ENCODE measurements at regions not wholly inside any gene's neighbourhood (a gene's known extent, or its start where the extent isn't known, plus 50 kb on each side); places are given as distances from the start of the nearest gene placed in this dataset.

DNA sequence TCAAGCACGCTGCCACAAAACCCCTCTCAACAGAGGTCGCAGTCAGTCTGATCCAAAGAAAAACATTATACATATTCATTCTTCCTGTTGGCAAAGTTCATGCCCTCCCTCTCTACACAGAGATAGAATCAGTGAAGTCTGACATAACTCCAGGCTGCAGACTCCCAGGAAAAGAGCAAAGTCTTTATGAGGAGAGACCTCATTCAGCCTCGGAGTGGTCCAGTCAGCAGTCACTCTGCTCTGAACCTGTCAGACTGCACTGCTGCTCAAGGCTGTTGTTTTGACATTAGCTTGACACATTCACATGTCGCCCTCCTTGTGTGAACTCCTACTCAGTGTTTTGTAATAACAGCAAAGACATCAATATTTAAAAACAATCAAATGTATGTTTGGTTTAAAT lies 241.2 kb upstream of the G2E3 start:
- no peak for TF ChIP-seq ZNF114 (CRISPR knock-in tag; IDR thresholded peaks at IDR 0.05)
- TF ChIP-seq, protein P1, sequence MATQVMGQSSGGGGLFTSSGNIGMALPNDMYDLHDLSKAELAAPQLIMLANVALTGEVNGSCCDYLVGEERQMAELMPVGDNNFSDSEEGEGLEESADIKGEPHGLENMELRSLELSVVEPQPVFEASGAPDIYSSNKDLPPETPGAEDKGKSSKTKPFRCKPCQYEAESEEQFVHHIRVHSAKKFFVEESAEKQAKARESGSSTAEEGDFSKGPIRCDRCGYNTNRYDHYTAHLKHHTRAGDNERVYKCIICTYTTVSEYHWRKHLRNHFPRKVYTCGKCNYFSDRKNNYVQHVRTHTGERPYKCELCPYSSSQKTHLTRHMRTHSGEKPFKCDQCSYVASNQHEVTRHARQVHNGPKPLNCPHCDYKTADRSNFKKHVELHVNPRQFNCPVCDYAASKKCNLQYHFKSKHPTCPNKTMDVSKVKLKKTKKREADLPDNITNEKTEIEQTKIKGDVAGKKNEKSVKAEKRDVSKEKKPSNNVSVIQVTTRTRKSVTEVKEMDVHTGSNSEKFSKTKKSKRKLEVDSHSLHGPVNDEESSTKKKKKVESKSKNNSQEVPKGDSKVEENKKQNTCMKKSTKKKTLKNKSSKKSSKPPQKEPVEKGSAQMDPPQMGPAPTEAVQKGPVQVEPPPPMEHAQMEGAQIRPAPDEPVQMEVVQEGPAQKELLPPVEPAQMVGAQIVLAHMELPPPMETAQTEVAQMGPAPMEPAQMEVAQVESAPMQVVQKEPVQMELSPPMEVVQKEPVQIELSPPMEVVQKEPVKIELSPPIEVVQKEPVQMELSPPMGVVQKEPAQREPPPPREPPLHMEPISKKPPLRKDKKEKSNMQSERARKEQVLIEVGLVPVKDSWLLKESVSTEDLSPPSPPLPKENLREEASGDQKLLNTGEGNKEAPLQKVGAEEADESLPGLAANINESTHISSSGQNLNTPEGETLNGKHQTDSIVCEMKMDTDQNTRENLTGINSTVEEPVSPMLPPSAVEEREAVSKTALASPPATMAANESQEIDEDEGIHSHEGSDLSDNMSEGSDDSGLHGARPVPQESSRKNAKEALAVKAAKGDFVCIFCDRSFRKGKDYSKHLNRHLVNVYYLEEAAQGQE (IDR thresholded peaks at IDR 0.05; ENCODE audit: unreplicated experiment), result no peak
- no peak for TF ChIP-seq ZNF331 (CRISPR knock-in tag; IDR thresholded peaks at IDR 0.05; ENCODE audit: low read depth)
- Mint-ChIP-seq H3K4me1 (peaks cover 3% of the 10 kb centered on the region; the same call in 2 of the 3 replicates), H3K27me3 (ENCODE audit: insufficient read depth, low read depth, poor library complexity) (no peaks in the 10 kb centered on the region), H3K9me3 (peaks cover 6% of the 10 kb centered on the region), H3K36me3 (ENCODE audit: low read depth) (no peaks in the 10 kb centered on the region), H3K4me3 (no peak overlapping the region), H3K27ac (no peak overlapping the region)
- Histone ChIP-seq H3K27ac (ENCODE audit: low read depth) (no peak overlapping the region), H3F3A (replicated peaks; ENCODE audit: low read depth) (no peaks in the 10 kb centered on the region), H3K9me2 (ENCODE audit: insufficient read depth) (no peaks in the 10 kb centered on the region), H3K79me2 (replicated peaks; ENCODE audit: insufficient read depth) (no peaks in the 10 kb centered on the region), H3K36me3 (ENCODE audit: insufficient read depth) (no peaks in the 10 kb centered on the region), H3K4me3 (no peak overlapping the region), H2AFZ (no peak overlapping the region), H4K20me1 (replicated peaks; ENCODE audit: insufficient read depth) (no peaks in the 10 kb centered on the region), H3K4me2 (no peak overlapping the region), H3K27me3 (ENCODE audit: insufficient read depth) (no peaks in the 10 kb centered on the region), H3K4me1 (ENCODE audit: insufficient read depth) (no peaks in the 10 kb centered on the region)
- no peak for DNase-seq (ENCODE audit: low spot score)
- no peak for ATAC-seq

- Mint-ChIP-seq H3K4me3 (no peak overlapping the region), H3K27me3 (ENCODE audit: insufficient read depth, low read depth, poor library complexity) (no peaks in the 10 kb centered on the region), H3K36me3 (ENCODE audit: low read depth) (no peaks in the 10 kb centered on the region), H3K9me3 (no peaks in the 10 kb centered on the region), H3K4me1 (peaks cover 9% of the 10 kb centered on the region; the same call in 2 of the 3 replicates), H3K27ac (no peak overlapping the region)
- peak; percentile 77 for ATAC-seq
- H3K4me3 ChIP-seq, result no peak overlapping the region
- H3K4me2 ChIP-seq, result no peak overlapping the region
- no peaks in the 10 kb centered on the region for H3K79me2 ChIP-seq (replicated peaks; ENCODE audit: insufficient read depth)
- H3K36me3 ChIP-seq (ENCODE audit: insufficient read depth), result no peaks in the 10 kb centered on the region
- no peaks in the 10 kb centered on the region for H3K9me2 ChIP-seq (ENCODE audit: insufficient read depth)
- no peak for DNase-seq (ENCODE audit: low spot score)
- H3K4me1 ChIP-seq (ENCODE audit: insufficient read depth), result peaks cover 6% of the 10 kb centered on the region; the same call in 1 of the 2 replicates
- no peak for TF ChIP-seq ZNF331 (CRISPR knock-in tag; IDR thresholded peaks at IDR 0.05; ENCODE audit: low read depth)
- no peak for TF ChIP-seq POLR2AphosphoS5 (IDR thresholded peaks at IDR 0.05; ENCODE audit: low read depth)
- TF ChIP-seq EZH2phosphoT487 (IDR thresholded peaks at IDR 0.05; ENCODE audit: unreplicated experiment), result no peak
- H3K27me3 ChIP-seq (ENCODE audit: insufficient read depth), result no peaks in the 10 kb centered on the region
- H2AFZ ChIP-seq, result no peak overlapping the region
- no peaks in the 10 kb centered on the region for H3F3A ChIP-seq (replicated peaks; ENCODE audit: low read depth)
- H3K27ac ChIP-seq (ENCODE audit: low read depth), result no peak overlapping the region
- H4K20me1 ChIP-seq (replicated peaks; ENCODE audit: insufficient read depth), result no peaks in the 10 kb centered on the region
Observed at GRCh38 chr14:30322819-30323218, 236.1 kb upstream of the G2E3 start.

GRCh38 chr14:30330033-30330432 lies 228.9 kb upstream of the G2E3 start:
- Histone ChIP-seq H3K27ac (ENCODE audit: low read depth) (no peak overlapping the region), H3F3A (replicated peaks; ENCODE audit: low read depth) (no peaks in the 10 kb centered on the region), H3K4me3 (no peak overlapping the region), H3K79me2 (replicated peaks; ENCODE audit: insufficient read depth) (no peaks in the 10 kb centered on the region), H3K4me1 (ENCODE audit: insufficient read depth) (peaks cover 7% of the 10 kb centered on the region; the same call in 1 of the 2 replicates), H3K4me2 (no peak overlapping the region), H4K20me1 (replicated peaks; ENCODE audit: insufficient read depth) (no peaks in the 10 kb centered on the region), H3K27me3 (ENCODE audit: insufficient read depth) (no peaks in the 10 kb centered on the region), H2AFZ (no peak overlapping the region), H3K9me2 (ENCODE audit: insufficient read depth) (no peaks in the 10 kb centered on the region), H3K36me3 (ENCODE audit: insufficient read depth) (no peaks in the 10 kb centered on the region)
- H3K36me3 Mint-ChIP-seq (ENCODE audit: low read depth), result no peaks in the 10 kb centered on the region
- 0 out of 3 replicates have a peak, but pooled peaks cover 4% of the 10 kb centered on the region for H3K4me1 Mint-ChIP-seq
- H3K27me3 Mint-ChIP-seq (ENCODE audit: insufficient read depth, low read depth, poor library complexity), result no peaks in the 10 kb centered on the region
- peaks cover 8% of the 10 kb centered on the region; the same call in 1 of the 3 replicates for H3K9me3 Mint-ChIP-seq
- no peak for DNase-seq (ENCODE audit: low spot score)
- H3K27ac Mint-ChIP-seq, result no peak overlapping the region
- ATAC-seq, result no peak
- H3K4me3 Mint-ChIP-seq, result no peak overlapping the region
- no peak for TF ChIP-seq STAT1 (IDR thresholded peaks at IDR 0.05; ENCODE audit: unreplicated experiment)
- no peak for TF ChIP-seq EZH2phosphoT487 (IDR thresholded peaks at IDR 0.05; ENCODE audit: unreplicated experiment)
- TF ChIP-seq, protein P1 (IDR thresholded peaks at IDR 0.05; ENCODE audit: unreplicated experiment), result no peak
- TF ChIP-seq, protein P2, sequence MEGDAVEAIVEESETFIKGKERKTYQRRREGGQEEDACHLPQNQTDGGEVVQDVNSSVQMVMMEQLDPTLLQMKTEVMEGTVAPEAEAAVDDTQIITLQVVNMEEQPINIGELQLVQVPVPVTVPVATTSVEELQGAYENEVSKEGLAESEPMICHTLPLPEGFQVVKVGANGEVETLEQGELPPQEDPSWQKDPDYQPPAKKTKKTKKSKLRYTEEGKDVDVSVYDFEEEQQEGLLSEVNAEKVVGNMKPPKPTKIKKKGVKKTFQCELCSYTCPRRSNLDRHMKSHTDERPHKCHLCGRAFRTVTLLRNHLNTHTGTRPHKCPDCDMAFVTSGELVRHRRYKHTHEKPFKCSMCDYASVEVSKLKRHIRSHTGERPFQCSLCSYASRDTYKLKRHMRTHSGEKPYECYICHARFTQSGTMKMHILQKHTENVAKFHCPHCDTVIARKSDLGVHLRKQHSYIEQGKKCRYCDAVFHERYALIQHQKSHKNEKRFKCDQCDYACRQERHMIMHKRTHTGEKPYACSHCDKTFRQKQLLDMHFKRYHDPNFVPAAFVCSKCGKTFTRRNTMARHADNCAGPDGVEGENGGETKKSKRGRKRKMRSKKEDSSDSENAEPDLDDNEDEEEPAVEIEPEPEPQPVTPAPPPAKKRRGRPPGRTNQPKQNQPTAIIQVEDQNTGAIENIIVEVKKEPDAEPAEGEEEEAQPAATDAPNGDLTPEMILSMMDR (conservative IDR thresholded peaks at IDR 0.05; ENCODE audit: low read depth in 2 of 2), result no peak
- no peak for TF ChIP-seq POLR2AphosphoS5 (IDR thresholded peaks at IDR 0.05; ENCODE audit: low read depth)
- no peak for TF ChIP-seq ZNF331 (CRISPR knock-in tag; IDR thresholded peaks at IDR 0.05; ENCODE audit: low read depth)
- no peak for TF ChIP-seq ETS1 (IDR thresholded peaks at IDR 0.05)
- no peak for TF ChIP-seq JUNB (IDR thresholded peaks at IDR 0.05; ENCODE audit: unreplicated experiment)

Data from GM23338 (cell line).